SKM-1 (cell line): ENCODE measurements at regions not wholly inside any gene's neighbourhood (a gene's known extent, or its start where the extent isn't known, plus 50 kb on each side); places are given as distances from the start of the nearest gene placed in this dataset.
"Not testable (repeated sequence)": the region's sequence is repeated elsewhere in the genome, so short reads cannot be mapped to it uniquely, and the experiment has no call there.

Experiments used
- DNase-seq: peaks from one replicate; lab custom pipeline; 2025; ENCODE audit not compliant: unreplicated experiment; lab: John Stamatoyannopoulos, UW

DNA sequence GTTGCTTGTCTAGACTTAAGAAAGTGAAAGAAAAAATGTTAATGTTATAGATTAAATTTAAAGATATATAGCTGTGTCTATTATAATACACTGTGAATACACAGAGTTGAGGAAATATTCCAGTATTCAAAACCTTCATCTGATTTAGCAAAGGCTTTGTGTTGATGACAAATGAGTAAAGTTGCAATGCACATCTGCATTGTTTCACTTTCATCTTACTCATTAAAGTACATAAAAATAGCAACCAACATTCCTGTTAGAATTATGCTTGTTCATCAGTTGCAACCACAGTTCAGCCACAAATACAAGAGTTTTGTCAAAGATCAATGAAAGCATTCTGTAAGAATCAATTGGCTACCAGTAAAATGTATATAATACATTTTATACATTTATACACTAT lies 346.4 kb upstream of the SLC7A11 start:
- no peak for DNase-seq

DNA sequence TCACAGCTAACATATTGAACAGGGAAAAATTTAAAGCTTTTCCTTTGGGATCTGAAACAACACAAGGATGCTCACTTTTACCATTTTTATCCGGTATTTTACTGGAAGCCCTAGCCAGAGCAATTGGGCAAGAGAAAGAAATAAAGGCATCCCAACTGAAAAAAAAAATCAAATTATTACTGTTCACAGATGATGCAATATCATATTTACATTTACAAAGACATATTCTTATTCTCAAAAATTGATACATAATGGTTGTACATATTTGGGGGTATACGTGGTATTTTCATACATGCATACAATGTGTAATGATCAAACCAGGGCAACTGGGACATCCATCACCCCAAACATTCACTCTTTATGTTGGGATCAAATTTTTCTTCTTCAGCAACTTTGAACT lies 337.0 kb upstream of the SLC7A11 start:
- no peak for DNase-seq

DNA sequence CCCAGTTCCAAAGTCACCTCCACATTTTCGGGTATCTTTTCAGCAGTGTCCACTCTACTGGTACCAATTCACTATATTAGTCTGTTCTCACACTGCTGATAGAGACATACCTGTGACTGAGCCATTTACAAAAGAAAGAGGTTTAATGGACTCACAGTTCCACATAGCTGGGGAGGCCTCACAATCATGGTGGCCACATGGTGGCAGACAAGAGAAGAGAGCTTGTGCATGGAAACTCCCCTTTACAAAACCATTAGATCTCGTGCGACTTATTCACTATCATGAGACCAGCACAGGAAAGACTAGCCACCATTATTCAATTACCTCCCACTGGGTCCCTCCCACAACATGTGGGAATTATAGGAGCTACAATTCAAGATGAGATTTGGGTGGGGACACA lies 335.7 kb upstream of the SLC7A11 start:
- DNase-seq, result not testable (repeated sequence)

DNA sequence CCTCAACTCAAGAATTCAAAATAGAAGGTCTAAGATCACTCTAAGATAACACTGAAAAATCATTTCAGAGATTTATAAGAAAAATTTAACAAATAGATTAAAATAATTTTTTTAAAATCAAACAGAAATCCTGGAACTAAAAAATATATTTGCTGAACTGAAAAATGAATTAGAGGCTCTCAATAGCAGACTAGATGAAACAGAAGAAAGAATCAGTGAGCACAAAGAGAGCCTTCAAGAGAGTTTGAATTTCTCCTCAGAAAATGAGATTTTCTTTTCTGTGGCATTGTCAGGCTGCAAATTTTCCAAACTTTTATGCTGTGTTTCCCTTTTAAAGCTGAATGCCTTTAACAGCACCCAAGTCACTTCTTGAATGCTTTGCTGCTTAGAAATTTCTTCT lies 335.0 kb upstream of the SLC7A11 start:
- DNase-seq, result no peak

DNA sequence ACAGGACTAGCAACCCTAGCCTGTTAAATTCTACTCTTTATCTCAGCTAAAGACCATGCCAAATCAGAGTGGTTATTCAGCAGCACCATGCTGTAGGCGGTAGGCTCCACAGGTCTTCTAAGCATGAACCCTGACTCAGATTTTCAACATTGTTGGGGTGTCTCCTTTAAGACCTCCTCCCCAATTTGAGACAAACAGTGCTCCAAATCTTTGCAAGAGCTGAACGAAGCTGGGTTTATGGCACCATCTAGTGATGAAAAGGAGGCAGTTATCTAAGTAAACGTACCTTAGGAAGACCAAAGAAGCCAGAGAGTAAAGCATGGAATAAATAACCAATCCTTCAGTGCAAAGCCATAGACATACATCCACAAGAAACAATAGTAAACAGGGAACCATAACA lies 334.5 kb upstream of the SLC7A11 start:
- DNase-seq, result peak; percentile 48

DNA sequence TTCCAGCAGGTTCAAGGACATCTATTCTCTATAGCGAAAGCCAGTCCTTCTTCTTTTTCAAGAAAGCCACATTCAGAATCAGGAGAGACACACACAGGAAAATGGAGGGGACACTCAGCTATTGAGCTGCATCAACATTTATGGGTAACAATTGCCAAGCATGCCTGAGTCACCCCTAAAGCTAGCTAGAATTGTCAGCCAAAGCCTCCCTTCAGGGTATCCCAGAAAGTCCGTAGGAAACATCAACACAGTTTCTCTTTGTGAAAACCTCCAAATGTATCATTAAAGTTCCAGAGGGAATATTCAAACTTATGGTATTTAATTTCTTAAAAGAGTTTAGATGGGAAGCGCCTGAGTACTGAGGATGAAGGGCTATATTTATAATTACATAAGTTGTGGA lies 331.1 kb upstream of the SLC7A11 start:
- no peak for DNase-seq

DNA sequence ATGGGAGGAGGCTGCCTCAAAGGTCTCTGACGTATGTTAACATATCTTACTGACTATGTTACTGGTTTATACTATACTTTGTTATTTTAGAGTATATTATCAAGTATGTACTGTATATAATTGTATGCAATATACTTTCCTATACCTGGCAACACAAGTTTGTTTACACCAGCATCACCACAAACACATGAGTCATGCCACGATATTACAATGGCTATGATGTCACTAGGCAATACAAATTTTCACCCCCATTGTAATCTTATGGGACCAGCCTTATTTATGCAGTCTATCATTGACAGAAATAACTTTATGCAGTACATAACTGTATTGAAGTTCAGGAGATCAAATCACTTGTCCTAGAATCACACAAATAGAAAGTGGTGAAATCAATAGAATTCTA lies 329.9 kb upstream of the SLC7A11 start:
- DNase-seq, result no peak

DNA sequence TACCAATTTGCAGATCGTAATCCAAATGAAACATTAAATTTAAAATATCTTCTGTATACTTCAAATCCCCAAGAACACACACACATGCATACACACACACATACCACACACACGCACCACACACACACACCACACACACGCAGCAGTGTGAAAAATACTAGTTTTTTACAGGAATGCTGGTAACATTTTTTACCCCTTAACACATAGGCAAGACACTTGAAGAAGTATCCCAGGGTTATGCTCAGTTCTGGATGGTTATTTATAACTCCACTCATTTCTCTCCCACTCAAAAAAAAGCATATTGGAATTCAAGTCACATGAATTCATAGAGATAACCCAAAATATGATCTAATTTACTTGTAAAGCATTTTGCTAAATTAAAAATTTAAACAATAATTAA lies 325.5 kb upstream of the SLC7A11 start:
- no peak for DNase-seq

DNA sequence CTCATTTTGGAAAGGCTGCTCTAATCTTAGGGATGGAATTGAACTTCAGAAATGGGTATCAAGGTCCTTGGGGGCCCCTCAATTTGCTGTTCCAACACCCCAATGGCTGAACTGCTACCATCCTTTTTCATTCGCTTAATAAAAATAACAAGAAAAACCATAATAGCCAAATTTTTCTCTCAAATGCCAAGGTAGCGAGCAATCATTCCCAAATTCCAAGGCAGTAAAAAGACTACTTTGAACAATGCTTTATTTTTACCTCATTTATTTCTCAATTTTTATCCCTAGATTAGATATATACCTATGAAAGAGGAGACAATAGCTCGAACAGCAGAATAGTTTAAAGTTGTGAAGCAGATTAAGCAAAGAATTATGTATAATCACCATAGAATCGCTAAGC lies 323.4 kb upstream of the SLC7A11 start:
- no peak for DNase-seq

DNA sequence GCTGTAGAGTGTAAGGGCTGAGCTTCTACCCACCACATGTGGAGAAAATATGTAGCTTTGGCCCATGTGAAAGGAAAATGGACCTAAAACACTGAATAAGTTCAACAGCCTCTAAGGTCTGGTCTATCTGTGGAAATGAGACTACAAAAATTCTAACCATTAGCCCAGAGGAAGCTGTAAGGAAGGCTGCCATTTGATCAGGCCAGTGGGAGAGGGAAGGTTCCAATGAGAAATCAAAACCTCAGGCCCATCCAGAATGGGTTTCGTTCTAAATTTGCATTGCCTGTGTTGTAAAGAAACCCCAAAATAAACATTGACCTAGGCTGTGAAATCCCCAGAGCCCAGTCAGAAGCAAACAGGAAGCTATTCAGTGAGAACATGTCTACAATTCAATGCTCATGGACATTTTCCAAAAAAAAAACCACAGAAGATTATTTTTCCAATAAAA lies 320.4 kb upstream of the SLC7A11 start:
- DNase-seq, result no peak

DNA sequence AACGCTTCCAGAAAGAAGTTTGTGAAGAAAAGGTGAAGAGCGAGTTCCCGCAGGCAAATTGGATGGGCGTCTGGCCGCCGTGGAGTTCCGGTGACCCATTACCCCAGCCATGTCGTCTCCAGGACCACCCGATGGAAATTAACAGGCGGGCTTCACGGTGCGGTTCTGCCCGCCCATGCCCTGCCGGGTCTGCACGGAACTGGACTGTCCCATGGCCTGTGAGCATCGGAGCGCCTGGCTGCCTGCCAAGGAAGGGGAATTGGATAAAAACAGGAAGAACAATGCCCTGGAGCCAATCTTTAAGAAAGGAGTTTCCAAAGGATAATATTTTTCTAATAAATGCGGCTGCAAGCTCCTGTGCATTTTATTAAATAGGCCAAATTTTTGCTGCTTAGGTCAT lies 319.8 kb upstream of the SLC7A11 start:
- DNase-seq, result no peak

DNA sequence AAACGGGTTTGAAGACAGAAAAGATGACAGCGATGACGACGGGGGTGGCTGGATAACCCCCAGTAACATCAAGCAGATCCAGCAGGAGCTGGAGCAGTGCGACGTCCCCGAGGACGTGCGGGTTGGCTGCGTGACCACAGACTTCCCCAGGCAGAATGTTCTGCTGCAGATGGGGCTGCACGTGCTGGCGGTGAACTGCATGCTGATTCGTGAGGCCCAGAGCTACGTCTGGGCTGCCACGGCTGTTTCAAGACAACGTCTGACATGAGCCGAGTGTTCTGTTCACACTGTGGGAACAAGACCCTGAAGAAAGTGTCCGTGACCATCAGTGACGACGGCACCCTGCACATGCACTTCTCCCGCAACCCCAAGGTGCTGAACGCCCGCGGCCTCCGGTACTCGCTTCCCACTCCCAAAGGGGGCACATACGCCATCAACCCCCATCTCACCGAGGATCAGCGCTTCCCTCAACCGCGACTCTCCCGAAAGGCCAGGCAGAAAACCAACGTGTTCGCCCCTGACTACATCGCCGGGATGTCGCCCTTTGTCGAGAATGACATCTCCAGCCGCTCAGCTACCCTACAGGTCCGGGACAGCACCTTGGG lies 319.2 kb upstream of the SLC7A11 start:
- no peak for DNase-seq

DNA sequence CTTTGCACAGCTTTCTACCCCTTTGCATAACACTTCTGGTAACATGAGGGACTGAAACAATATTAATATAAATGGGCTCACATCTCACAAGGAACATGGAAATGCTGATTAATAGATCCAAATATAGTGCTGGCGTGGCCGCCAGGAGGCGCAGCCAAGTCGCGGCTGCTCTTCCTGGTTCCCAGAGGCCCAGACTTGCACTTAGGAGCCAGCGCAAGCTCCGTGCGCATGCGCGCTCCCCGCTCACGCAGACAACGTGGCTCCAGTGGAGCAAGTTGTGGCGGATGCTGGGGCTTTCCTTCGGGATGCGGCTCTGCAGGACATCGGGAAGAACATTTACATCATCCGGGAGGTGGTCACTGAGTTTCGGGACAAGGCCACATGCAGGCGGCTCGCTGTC lies 318.3 kb upstream of the SLC7A11 start:
- DNase-seq, result no peak

DNA sequence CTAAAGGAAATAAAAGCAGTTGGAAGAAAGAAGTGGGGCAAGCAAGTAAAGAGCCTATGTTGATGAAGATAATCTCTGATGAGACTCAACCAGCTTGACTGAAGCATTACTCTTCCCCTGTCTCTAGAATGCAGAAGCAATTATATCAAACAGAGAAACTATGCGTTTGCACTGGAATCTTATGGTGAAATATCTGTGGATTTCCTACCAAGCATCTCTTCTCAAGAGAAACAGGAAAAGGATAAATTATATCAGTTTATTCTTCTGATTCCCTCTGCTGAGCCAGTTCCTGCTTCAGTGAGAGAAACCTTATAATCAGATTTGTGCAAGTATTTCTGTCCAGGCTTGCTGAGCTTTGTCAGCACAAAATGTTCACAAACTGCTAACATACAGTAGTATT lies 316.7 kb upstream of the SLC7A11 start:
- DNase-seq, result no peak

DNA sequence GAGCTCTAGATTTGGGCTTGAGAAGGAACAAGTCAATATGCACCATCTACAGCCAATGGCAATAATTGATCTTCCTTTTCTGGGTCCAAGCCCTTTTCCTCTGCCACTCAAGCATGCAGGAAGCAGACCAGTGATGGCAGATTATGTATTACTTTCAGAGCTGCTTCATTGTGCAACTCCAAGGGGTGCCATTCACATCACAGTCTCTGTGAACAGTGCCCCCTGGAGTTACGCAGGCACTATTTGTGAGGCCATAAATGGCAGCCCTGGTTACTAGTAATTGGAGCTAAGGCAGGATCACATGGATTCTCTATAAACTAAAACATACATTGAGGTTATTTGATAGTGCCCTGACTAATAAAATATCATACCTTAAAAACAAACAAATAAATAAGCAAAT lies 313.4 kb upstream of the SLC7A11 start:
- DNase-seq, result peak; percentile 3

DNA sequence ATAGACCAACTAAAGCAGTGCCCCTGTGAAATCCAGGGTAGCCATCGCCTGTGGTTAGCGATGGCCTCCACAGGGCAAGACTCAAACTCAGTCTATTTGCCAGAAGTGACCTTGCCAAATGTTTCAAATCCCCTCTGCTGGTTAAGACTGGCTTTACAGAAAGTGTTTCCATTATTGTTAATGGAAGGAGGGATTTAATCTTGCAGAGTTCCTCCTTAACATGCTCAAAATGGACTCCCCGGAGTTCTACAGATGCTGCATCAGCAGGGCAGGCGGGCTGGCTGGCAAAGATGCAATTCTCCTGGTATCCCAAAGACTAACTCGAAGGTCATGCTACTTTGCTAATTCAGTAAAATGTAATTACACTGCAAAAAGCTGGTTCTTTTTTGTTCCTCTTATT lies 313.0 kb upstream of the SLC7A11 start:
- DNase-seq, result no peak

DNA sequence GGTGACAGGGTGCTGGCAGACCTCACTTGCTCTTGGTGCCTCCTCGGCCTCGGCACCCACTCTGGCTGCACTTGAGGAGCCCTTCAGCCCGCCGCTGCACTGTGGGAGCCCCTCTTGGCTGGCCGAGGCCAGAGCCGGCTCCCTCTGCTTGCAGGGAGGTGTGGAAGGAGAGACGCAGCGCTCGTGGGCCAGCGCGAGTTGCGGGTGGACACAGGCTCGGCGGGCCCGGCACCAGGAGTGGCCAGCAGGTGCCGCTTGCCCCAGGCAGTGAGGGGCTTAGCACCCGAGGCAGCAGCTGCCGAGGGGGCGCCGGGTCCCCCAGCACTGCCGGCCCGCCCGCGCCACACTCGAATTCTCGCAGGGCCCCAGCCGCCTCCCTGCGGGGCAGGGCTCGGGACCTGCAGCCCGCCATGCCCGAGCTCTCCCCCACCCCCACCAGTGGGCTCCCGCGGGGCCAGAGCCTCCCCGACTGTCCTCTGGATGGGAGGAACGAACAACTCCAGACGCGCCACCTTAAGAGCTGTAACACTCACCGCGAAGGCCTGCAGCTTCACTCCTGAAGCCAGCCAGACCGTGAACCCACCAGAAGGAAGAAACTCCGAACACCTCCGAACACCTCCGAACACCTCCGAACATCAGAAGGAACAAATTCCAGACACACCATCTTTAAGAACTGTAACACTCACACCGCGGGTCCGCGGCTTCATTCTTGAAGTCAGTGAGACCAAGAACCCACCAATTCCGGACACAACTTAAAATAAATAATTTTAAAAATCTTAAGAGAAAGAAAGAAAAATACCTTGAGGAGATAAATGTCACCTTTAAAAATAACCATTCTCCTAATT lies 311.1 kb upstream of the SLC7A11 start:
- DNase-seq, result no peak

DNA sequence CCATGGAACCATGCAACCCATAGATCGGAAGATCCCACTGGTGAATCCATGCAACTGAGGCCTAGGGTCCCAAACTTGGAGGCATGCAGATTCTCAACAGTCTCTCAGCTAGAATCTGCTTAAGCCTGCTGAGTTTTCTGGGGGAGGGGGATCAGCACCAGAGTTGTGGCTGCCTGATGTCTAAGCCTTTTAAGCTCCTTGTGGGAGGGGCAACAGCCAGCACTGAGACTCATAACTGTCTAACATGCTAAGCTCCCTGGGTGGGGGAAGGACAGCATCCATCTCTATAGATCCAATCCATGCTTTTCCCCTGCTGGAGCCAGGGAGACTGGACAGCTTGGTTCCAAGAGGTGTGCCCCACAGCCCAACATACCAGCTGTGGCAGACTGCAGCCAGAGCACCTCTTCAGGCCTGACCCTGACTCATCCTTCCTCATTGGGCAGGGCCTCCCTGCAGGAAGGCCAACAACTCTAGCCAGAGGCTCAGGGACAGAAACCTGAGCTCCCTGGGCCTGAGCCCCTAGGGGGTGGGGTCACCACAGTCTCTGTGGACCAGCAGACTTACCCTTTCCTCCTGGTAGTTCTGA lies 300.1 kb upstream of the SLC7A11 start:
- DNase-seq, result no peak

DNA sequence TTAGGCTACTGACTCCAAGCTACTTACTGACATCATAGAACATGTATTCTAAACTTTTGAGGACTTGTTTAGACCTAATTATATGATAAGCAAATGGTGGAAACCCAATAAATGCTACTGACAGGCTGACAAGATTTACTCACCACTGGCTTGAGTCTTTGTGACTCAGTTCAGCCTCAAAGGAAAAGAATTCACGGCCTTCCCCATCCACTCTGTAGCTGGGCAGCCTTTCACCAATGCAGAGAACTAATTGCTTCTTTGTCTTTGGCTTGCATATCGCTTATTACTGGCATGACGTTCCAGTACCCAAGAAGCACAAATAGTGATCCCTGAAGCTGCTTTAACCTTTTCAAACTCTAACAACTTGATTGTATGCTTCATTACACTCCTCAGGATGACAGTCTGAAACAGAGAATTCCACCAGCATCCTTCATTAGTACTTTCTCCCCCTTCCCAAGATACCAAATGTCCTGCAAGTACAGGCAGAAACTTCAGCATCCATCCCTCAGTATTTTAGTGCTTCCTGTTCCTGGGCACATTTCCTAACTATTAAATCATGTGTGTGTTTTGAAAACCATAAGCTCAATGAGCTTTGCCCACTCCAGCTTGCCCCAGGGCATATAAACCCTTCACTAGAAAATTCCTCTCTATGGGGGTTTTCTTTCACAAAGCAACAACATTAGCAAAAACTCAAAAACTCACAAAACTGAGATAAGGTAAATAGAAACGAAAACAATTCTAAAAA lies 298.1 kb upstream of the SLC7A11 start:
- no peak for DNase-seq

DNA sequence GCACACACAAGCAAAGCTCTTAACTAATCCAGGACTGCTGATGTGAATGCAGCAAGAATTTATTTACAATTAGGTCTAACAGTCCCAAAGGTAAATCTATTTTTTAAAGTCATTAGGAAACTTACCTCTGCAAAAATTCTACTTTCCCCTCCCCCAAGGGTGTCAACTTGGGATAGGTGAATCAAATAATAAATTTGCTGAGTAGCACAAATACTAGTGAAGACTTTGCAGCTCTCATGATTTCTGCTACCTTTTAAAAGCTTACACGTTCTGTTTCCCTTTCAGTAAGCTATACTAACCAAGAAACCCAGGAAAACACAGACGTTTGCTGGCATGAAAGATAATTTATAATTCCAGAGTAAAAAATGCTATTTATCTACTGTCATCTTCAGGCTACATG lies 296.6 kb upstream of the SLC7A11 start:
- no peak for DNase-seq

DNA sequence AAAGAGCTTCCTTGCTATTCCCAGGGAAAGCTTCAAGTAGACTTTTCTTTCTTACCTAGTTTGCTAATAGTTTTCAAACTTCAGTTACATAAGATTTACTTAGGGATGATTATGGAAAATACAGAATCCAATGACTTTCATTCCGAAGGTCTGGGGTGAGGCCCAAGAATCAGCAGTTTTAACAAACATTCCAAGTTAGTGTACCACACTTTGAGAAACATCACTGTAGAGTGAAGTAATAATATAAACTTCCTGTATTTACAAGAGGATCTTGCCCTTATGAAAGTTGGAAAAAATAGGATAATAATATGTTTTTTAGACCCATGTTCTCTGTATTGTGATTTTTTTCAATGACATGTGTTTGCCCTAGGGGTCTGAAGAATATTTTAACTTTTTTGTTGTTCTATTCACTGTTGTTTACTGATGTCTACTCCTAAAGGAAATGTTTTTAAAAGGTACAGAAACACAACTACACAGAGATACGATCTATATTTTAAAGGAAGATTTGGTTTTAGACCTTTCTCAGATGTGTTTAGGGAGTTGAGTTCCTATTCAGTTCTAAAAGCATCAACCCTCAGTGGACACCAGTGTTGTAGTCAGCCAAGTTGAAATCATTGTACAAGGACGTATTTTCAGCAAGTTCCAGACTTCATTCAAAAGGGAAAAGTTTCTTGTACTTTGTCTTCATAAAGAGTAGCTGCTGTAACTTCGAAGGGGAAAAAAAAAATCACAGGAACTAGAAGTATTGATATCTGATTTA lies 295.8 kb upstream of the SLC7A11 start:
- DNase-seq, result no peak
